AG10803 (cell line): ENCODE measurements at regions not wholly inside any gene's neighbourhood (a gene's known extent, or its start where the extent isn't known, plus 50 kb on each side); places are given as distances from the start of the nearest gene placed in this dataset.
A peak's percentile ranks its signal among the peaks of the same experiment; 100 is the strongest.

Source experiments
- DNase-seq: peaks from one replicate; pipeline ENCODE4 v3.0.0; 2010; ENCODE audit warnings: low read depth
- H3K4me3 ChIP-seq: 2 replicates; pipeline ENCODE4 v1.5.1; 2011; ENCODE audit warnings: mild to moderate bottlenecking, low read length, control low read depth
- CTCF ChIP-seq: conservative IDR thresholded peaks from 2 replicates; pipeline ENCODE4 v1.5.1; 2011; ENCODE audit warnings: mild to moderate bottlenecking, low read length, control low read depth, inconsistent platforms

GRCh38 chr1:29984166-29984861 lies 739.1 kb downstream of the MATN1 start:
- no peak overlapping the region for H3K4me3 ChIP-seq
- no peak for DNase-seq

GRCh38 chr1:29983321-29983720 lies 740.1 kb downstream of the MATN1 start:
- DNase-seq = no peak
- TF ChIP-seq CTCF = no peak
- no peak overlapping the region for H3K4me3 ChIP-seq

More at GRCh38 chr1:29984166-29984861, 739.1 kb downstream of the MATN1 start:
- TF ChIP-seq CTCF = no peak

- TF ChIP-seq CTCF = no peak
- DNase-seq = no peak
- H3K4me3 ChIP-seq = no peak overlapping the region
Observed at GRCh38 chr1:29981586-29982239, 741.7 kb downstream of the MATN1 start.

- no peak for DNase-seq
- no peak overlapping the region for H3K4me3 ChIP-seq
- no peak for TF ChIP-seq CTCF
Observed at GRCh38 chr1:29977550-29977949, 741.2 kb downstream of the PTPRU start.

- no peak overlapping the region for H3K4me3 ChIP-seq
- DNase-seq = peak; percentile 34
- TF ChIP-seq CTCF = no peak
Observed at GRCh38 chr1:29975036-29975694, 738.8 kb downstream of the PTPRU start.

GRCh38 chr1:29974316-29974724 lies 738.0 kb downstream of the PTPRU start:
- TF ChIP-seq CTCF = no peak
- DNase-seq = peak; percentile 73
- H3K4me3 ChIP-seq = no peak overlapping the region

- no peak for TF ChIP-seq CTCF
- H3K4me3 ChIP-seq = no peak overlapping the region
- no peak for DNase-seq
Observed at GRCh38 chr1:29973406-29973805, 737.1 kb downstream of the PTPRU start.
